ENCODE measurements at regions not wholly inside any gene's neighbourhood (a gene's known extent, or its start where the extent isn't known, plus 50 kb on each side); places are given as distances from the start of the nearest gene placed in this dataset.

GRCh38 chr3:164267053-164267452 is 811.2 kb downstream of the SI start:
- no peak for DNase-seq (ENCODE audit: low read depth)
- TF ChIP-seq CTCF (conservative IDR thresholded peaks at IDR 0.05; ENCODE audit: control insufficient read depth, insufficient read depth, low read depth, low read length): no peak
- no peak overlapping the region for H3K4me3 ChIP-seq (ENCODE audit: control insufficient read depth, low read depth, low read length)

GRCh38 chr3:164250923-164251322 is 827.4 kb downstream of the SI start:
- no peak for TF ChIP-seq CTCF (conservative IDR thresholded peaks at IDR 0.05; ENCODE audit: control insufficient read depth, insufficient read depth, low read depth, low read length)
- no peak overlapping the region for H3K4me3 ChIP-seq (ENCODE audit: control insufficient read depth, low read depth, low read length)
- DNase-seq (ENCODE audit: low read depth): no peak

- H3K4me3 ChIP-seq (ENCODE audit: control insufficient read depth, low read depth, low read length): no peak overlapping the region
- no peak for TF ChIP-seq CTCF (conservative IDR thresholded peaks at IDR 0.05; ENCODE audit: control insufficient read depth, insufficient read depth, low read depth, low read length)
- DNase-seq (ENCODE audit: low read depth): no peak
Measured at GRCh38 chr3:164236851-164237250, 841.4 kb downstream of the SI start.

- DNase-seq (ENCODE audit: low read depth): no peak
- no peak for TF ChIP-seq CTCF (conservative IDR thresholded peaks at IDR 0.05; ENCODE audit: control insufficient read depth, insufficient read depth, low read depth, low read length)
- H3K4me3 ChIP-seq (ENCODE audit: control insufficient read depth, low read depth, low read length): no peak overlapping the region
Measured at GRCh38 chr3:164235289-164236028, 842.8 kb downstream of the SI start.

- H3K4me3 ChIP-seq (ENCODE audit: control insufficient read depth, low read depth, low read length): no peak overlapping the region
- no peak for TF ChIP-seq CTCF (conservative IDR thresholded peaks at IDR 0.05; ENCODE audit: control insufficient read depth, insufficient read depth, low read depth, low read length)
- DNase-seq (ENCODE audit: low read depth): no peak
Measured at GRCh38 chr3:164233951-164234350, 844.3 kb downstream of the SI start.

- DNase-seq (ENCODE audit: low read depth): no peak
- no peak overlapping the region for H3K4me3 ChIP-seq (ENCODE audit: control insufficient read depth, low read depth, low read length)
- TF ChIP-seq CTCF (conservative IDR thresholded peaks at IDR 0.05; ENCODE audit: control insufficient read depth, insufficient read depth, low read depth, low read length): no peak
Measured at GRCh38 chr3:164231718-164232117, 846.6 kb downstream of the SI start.
